Posterior vena cava (tissue), 2 donors: ENCODE measurements at regions not wholly inside any gene's neighbourhood (a gene's known extent, or its start where the extent isn't known, plus 50 kb on each side); places are given as distances from the start of the nearest gene placed in this dataset.
"Not testable (repeated sequence)": the region's sequence is repeated elsewhere in the genome, so short reads cannot be mapped to it uniquely, and the experiment has no call there.

Source experiments
- DNase-seq: peaks from one replicate; pipeline ENCODE4 v3.0.0-alpha.2; 2020; ENCODE audit warnings: low spot score
- intact Hi-C, 2 donors: fragments of 100-400 bp; cut with DNase I; formaldehyde crosslinking; loops; one replicate each; pipeline versions ENCODE4 v1.14.1 to v1.14.2; 2022 to 2023
- donor health status: DM: yes; HTN: yes; CAD: no.
- donor health status: DM: yes; HTN: yes; CAD: no.

DNA sequence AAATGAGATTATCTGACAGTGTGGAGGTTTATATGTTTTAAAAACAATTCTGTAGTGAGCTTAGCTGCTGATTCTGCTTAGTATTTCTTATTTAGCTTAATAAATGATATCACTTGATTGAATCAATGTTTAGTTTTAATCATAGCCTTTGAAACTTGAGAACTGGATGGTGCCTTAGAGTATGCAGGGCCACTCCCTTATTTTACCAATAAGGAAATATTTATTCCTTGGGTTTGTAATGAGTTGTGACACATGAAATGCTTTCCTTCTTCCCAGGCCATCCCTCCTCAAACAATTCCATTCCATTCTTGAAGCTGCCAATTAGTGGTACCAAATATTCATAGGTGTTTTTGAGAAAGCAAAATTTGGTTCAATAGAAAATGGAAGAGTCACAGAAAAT is 183.8 kb upstream of the DCC start:
- intact Hi-C loops: no loop called here
- DNase-seq: no peak

DNA sequence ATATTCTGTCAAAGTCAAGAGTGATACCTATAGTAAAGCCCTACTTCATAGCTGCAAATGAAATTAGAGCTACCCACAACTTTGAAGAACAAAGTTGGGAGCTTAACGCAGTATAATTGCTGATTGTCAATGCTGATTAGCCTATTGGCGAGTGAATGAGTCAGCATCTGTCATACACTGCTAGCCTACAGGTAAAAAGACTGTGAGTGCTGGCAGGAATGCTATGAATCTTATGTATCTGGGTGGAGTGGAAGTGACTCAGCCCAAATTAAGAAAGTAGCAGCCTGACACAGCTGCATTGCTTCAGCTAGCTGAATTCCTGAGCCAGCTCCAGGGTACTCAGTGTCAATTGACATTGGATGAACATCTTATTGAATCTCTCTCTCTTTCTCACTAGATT is 179.4 kb upstream of the DCC start:
- intact Hi-C loops: no loop called here
- no peak for DNase-seq

DNA sequence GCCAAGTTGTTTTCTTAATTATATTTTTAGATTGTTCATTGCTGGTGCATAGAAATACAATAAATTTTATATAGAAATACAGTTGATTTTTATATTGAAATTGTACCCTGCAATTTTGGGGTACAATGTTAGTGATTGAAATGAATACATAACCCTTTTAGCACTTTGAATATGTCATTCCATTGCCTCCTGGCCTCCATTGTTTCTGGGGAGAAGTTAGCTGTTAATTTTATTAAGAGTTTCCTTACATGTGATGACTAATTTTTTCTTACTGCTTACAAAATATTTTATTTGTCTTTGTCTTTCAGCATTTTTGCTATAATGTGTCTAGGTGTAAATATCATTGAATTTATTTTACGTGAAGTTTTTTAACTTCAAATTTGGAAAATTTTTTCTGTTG is 176.5 kb upstream of the DCC start:
- intact Hi-C loops: no loop called here
- DNase-seq: no peak

DNA sequence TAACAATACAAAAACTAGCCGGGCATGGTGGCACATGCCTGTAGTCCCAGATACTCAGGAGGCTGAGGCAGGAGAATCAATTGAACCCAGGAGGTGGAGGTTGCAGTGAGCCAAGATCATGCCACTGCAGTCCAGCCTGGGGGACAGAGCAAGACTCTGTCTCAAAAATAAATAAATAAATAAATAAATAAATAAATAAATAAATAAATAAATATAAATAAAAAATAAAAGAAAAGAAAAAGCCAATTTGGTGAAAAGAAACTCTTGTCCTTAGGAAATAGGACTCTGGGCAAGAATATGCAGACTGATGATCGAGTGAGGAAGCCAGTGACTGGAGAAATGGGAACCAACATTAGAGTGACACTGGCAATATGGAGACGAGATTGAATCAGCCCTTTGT is 171.9 kb upstream of the DCC start:
- DNase-seq, intact Hi-C loops: not testable (repeated sequence)

DNA sequence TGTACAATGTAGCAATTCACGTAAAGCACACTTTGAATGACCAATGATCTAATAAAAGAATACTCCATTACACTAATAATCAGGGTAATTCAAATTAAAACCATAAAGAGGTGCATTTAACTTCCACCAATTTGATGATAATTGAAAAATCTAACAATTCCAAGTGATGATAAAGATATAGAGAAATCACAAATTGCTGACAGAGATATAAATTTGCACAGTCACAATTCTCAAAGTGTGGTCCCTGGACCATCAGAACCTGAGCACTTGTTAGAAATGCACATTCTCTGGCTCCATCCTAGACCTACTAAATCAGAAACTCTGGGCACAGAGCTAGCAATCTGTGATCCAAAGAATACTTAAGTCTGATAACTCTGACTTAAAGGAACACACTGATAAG is 165.8 kb upstream of the DCC start:
- intact Hi-C loops: no loop called here
- no peak for DNase-seq

DNA sequence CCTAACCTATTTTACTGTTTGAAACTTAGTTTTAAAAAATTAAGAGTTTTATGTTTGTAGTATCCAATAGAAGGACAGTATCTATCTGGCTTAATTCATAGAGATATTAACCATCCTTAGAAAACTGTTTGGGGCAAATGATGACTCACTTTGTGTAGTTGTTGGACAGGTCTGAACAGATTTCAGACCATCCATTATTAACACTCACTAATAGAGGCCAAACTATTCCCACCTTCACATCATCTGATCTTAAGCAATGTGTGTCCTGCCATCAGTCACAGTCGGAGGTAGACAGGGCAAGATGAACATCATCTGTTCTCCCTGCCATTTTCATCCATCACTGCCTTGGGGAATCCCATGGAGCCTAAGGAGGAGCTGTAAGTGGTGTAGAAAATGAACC is 164.6 kb upstream of the DCC start:
- intact Hi-C loops: no loop called here

DNA sequence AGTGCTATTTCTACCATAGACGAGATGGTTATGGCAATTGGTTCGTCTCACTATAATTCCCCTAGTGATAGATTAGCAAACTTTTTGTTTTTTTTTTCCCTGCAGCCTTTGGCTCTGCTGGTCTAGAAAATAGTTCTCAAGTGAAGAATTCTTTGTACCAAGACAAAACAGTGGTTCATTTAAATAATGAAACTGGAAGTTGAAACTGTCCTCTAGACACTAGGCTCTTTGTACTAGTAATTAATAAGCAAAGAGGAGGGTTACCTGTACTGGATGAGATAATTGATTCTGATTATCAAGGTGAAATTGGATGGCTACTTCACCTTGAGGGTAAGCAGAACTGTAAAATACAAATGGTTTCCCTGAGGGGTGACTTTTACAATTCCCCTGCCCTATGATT is 156.9 kb upstream of the DCC start:
- no peak for DNase-seq
- intact Hi-C loops: no loop called here

More for the DNA sequence above, 164.6 kb upstream of the DCC start:
- no peak for DNase-seq

DNA sequence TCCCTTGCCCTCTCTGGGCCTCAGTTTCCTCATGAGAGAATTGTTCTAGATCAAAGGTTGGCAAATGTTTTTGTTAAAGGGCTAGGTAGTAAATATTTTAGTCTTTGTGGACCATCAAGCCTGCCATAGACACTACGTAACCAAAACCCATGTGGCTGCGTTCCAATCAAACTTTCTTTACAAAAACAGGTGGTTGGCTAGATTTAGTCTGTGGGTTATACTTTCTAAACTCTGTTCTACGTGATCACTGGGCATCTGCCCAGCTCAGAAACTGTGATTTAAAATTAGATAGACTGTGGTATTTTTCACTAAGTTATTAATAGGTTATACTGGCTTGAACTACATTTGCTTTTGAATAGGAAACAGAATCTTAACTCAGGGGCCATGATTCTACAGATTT is 149.8 kb upstream of the DCC start:
- intact Hi-C loops: loop anchor here in 1 of 2 donors (10.0 kb wide), 1 partner anchor 405 kb away; no protein-coding TSS in a partner anchor
- DNase-seq: no peak

DNA sequence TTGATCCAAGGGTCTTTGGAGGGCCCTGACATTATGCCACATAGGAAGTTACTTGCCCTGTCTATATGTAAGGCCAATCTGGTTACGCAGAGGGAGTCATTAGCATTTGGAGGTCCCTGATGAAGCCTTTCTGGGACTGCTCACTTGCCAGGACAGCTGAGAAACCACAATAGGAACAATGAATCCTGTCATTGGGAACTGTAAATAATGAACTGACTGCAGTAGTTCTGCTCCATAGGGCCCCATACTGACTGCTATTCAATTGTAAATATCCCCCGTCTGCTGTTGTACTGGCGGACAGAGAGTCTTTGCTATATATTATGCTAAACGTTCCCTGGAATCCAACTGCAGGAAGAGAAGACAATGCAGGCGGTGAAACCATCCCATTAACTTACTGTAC is 149.4 kb upstream of the DCC start:
- intact Hi-C loops: loop anchor here in 1 of 2 donors (10.0 kb wide), 1 partner anchor 406 kb away; no protein-coding TSS in a partner anchor
- no peak for DNase-seq

DNA sequence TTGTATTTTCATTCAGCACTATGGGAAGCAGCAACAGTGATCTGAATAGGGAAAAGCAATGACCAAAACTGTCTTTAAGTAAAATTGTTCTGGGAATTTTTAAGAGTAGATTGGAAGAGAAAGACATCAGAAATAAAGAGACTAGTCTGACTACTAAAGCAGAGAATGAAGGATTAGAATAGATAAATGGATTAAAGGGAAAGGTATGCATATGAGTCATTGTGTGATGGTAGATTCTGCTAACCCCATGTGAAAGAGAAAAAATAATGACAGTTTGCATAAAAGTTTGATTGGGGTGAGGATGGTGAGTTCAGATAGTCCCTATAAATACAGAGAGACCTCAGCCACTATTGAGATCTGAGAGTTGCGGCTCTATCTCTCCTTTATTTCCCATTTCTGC is 139.6 kb upstream of the DCC start:
- DNase-seq: no peak
- intact Hi-C loops: no loop called here

DNA sequence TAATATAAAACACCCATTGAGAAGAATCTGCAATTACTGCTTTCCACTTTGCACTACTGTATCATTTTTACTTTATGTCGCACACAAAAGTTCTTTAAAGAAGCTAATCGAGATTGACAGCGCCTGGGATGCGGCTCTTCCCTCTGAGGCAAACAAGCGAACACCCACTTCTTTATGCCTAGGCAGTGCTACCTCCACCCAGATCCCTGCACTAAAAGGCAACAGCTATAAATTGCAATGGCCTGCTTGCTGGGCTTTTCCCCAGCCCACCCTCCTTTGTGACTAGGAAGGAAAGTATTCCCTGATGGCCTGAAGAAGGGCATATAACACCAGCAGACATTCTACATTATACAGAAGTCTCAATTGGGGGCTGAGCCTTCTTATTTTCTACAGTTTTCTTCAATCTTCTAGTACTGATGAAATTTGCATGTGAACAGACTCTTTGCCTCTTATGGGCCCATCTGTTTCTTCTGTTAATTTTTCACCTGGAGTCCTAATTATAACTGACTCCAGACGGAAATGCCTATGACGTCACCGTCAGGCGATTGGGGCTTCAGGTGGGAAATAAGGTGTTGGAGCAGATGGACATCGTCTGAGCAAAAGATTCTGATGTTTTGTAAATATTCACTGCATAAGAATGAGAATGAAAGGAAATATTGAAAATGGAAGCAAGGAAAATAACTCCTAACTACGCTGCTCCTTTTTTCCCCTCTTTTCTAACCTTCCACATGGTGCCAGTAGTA is 138.9 kb upstream of the DCC start:
- intact Hi-C loops: no loop called here
- no peak for DNase-seq

DNA sequence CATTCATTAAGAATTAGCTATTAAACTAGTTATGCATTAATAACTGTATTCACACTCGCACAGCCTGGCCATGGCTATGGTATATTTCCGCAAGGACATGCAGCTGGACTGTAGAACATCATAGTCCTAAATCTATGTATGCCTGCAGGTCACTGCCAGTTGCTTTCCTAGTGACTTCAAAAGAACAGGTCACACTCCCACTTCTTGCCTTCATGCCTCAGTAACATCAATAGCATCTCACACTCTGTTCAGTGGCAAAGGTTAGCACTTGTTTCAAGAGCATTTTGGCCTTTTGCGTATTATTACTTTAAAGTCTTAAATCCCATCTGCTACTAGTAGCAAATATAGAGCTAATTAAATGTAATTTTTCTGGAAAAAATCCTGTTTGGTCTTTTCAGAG is 131.4 kb upstream of the DCC start:
- DNase-seq: no peak
- intact Hi-C loops: no loop called here

DNA sequence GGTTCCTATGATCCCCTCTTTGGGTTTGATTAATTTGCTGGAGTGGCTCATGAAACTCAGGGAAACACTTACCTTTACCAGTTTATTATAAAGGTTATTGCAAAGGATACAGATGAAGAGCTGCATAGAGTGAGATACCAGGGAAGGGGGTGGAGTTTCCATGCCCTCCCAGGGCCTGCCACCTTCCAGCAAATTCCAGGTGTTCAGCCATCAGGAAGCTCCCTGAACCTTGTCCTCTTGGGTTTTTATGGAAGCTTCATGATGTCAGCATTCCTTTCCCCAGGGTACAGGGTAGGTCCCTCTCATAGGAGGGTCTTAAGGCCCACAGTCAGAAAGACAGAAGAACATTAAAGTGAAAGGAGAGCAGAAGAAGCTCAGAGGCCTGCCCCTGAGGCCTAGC is 123.9 kb upstream of the DCC start:
- no peak for DNase-seq
- intact Hi-C loops: loop anchor here in 1 of 2 donors (5.0 kb wide), 1 partner anchor 841 kb away; no protein-coding TSS in a partner anchor

DNA sequence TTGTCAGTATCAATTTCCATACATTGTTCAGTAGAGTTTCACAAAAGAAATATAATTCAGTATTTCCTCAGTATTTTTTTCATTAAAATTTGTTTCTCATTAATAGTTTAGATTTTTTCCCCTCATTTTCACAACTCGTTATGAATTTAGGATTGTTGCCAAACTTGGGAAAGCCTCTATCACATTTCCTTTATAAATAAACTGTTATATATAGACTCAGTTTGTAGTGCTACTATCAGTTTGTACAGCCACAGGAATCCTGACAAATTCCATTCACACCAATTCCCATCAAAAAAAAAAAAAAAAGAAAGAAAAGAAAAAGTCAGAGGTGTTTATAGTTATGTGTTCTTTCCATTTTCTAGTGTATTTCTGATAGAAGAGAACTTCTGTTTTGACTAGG is 123.3 kb upstream of the DCC start:
- no peak for DNase-seq
- intact Hi-C loops: loop anchor here in 1 of 2 donors (5.0 kb wide), 1 partner anchor 841 kb away; no protein-coding TSS in a partner anchor

DNA sequence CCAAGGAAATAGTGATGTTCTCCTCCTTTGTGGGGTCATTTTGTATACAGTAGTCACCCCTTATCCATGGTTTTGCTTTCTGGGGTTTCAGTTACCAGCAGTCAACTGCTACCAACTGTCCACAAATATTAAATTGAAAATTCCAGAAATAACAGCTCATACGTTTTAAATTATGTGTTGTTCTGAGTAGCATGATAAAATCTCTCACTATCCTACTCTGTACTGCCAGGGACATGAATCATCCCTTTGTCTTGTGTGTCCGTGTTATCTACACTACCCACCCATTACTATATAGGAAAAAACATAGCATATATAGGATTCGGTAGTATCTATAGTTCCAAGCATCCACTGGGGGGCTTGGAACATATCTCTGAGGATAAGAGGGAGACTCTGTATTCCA is 120.9 kb upstream of the DCC start:
- intact Hi-C loops: loop anchor here in 1 of 2 donors (5.0 kb wide), 1 partner anchor 838 kb away; no protein-coding TSS in a partner anchor
- DNase-seq: no peak

DNA sequence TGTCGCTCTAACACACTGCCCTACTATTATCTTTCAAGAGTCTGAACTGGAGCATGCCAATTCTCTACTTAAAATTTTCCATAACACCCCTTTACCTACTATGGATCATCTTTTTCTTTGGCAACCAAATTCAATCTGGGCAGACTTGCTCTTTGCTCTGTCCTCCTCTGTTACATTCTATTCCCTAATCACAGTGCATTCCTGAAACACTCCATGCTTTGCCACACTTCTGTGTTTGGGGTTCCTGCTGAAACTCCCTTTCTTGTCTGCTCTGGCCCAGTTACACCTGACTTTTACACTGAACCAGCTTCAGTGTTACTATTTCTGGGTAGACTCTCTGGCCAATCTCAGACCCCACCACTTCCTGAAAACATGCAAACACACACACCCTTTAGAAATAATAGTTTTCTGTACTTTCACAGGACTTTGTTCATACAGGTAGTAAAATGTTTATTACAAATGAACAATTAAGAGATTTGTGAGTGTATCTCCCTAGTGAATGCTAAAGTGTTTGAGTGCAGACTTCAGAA is 119.9 kb upstream of the DCC start:
- intact Hi-C loops: no loop called here
- no peak for DNase-seq

DNA sequence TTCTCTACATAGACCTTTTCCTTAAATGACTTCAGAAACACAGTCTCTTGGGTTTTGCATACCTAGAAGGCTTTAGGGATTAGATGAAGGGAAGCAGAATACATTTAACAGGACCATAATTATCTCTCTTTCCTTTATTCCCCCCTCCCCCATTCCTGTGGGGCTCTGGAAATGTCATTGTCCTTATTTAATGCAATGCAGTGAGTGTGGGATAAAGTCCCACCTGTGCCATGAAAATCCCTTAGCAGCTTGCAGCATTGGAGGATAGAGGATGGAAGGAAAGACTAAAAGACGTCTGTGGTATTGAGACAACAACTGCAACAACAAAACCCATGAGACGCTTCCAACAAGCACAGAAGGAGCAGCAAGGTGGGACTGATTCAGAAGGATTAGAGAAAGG is 117.8 kb upstream of the DCC start:
- intact Hi-C loops: no loop called here
- DNase-seq: no peak

DNA sequence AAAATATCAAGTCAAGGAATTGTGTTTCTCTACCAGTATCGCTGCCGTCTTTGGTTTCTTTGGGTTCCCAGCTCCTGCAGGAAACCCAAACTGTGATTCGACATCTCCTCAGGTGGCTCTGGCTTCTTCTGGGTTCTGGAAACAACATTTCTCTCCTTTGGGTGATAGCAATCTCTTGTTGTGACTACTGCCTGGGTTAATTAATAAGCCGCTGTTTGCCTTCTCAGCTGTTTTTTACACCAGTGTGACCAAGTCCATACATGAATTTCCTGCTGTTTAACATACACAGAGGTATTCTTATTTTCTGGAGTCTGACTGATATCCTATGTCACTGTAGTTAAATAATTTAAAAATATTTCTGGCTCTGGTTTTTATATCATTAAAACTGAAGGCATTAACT is 112.5 kb upstream of the DCC start:
- intact Hi-C loops: no loop called here
- no peak for DNase-seq

DNA sequence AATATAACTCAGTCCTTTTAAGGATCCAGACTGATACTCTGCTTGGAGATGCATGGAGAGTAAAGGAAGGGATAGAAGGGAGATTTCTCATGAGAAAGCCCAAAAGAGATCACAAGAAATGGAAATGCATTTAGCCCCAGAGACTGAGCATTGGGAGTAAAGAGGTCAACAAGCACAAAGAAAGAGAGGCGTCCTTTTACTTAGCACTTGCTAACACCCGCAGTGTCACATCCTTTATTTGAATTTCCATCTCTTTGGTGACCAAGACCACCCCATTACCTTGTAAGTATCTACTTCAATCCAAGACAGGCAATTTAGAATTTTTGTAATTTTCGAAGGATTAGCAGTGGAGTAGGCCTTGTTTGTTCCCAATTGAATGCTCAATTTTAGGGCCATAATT is 111.8 kb upstream of the DCC start:
- intact Hi-C loops: no loop called here
- DNase-seq: no peak

DNA sequence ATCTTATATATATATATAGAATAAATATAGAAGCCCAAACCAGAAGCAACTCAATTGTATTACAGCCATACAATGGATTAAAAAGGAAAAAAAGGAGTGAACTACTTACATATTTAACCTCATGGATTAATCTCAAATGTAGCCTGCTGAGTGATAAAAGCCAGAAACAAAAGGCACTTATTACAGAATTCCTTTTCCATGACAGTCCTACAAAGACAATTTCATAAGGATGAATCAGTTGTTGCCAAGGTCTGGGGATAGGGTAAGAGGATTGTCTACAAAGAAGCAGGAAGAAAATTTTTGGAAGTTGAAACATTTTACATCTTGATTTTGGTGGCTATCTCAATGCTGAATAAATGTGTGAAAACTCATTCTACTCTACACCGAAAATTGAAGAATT is 103.9 kb upstream of the DCC start:
- no peak for DNase-seq
- intact Hi-C loops: no loop called here

DNA sequence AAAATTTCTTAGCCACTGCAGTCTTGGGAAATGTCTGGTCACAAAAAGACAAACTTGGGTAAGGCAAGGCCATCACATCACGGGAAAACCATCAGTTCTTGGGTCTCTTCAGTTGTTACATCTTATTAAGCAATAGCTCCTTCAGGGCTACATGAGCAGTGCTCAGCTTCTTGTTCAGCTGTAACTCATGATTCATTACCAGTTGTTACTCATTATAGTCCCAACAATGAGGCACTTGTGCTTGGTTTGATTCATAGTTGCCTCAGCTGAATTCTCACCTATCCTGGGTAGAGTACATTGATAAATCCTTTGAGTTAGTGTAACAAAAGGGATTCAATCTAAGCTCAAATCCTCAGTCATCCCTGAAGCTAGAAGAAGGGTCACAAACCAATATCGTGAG is 102.4 kb upstream of the DCC start:
- intact Hi-C loops: no loop called here
- DNase-seq: no peak
